T-helper 2 cell treated with Interferon-gamma antibody and Interleukin-4, amounts not matched to agents 100 ng/mL and 5 ng/mL, for 36 hours (primary cell): ENCODE measurements at regions not wholly inside any gene's neighbourhood (a gene's known extent, or its start where the extent isn't known, plus 50 kb on each side); places are given as distances from the start of the nearest gene placed in this dataset.

Experiments used
- intact Hi-C: fragments of 100-400 bp; cut with micrococcal nuclease; formaldehyde crosslinking; loops from one replicate; pipeline ENCODE4 v1.15.1; 2023

- intact Hi-C loops = no loop called here
Observed at GRCh38 chr10:30736685-30737232, 107.2 kb upstream of the LYZL2 start.

GRCh38 chr10:30734901-30735300, 105.3 kb upstream of the LYZL2 start:
- intact Hi-C loops = no loop called here

GRCh38 chr10:30732671-30733070, 103.1 kb upstream of the LYZL2 start:
- intact Hi-C loops = no loop called here

- intact Hi-C loops = no loop called here
Observed at GRCh38 chr10:30731963-30732362, 102.4 kb upstream of the LYZL2 start.

- intact Hi-C loops = no loop called here
Observed at GRCh38 chr10:30730306-30730705, 100.8 kb upstream of the LYZL2 start.

GRCh38 chr10:30728766-30729165, 99.2 kb upstream of the LYZL2 start:
- intact Hi-C loops = no loop called here

GRCh38 chr10:30728127-30728526, 98.6 kb upstream of the LYZL2 start:
- intact Hi-C loops = no loop called here

GRCh38 chr10:30727524-30727923, 98.0 kb upstream of the LYZL2 start:
- intact Hi-C loops = loop anchor here (1.0 to 2.0 kb wide), 2 partner anchors 57 to 1081 kb away; no protein-coding TSS in a partner anchor

- intact Hi-C loops = loop anchor here (1.0 to 2.0 kb wide), 2 partner anchors 58 to 1081 kb away; no protein-coding TSS in a partner anchor
Observed at GRCh38 chr10:30726783-30727414, 97.3 kb upstream of the LYZL2 start.

GRCh38 chr10:30725661-30726060, 96.1 kb upstream of the LYZL2 start:
- intact Hi-C loops = loop anchor here (2.0 kb wide), 1 partner anchor 59 kb away; no protein-coding TSS in a partner anchor

- intact Hi-C loops = no loop called here
Observed at GRCh38 chr10:30724296-30724695, 94.7 kb upstream of the LYZL2 start.

GRCh38 chr10:30722956-30723620, 93.5 kb upstream of the LYZL2 start:
- intact Hi-C loops = no loop called here

GRCh38 chr10:30719832-30720231, 90.3 kb upstream of the LYZL2 start:
- intact Hi-C loops = loop anchor here (5.0 kb wide), 1 partner anchor 48 kb away; no protein-coding TSS in a partner anchor

- intact Hi-C loops = loop anchor here (10.0 kb wide), 4 partner anchors 275 to 1635 kb away; partner anchors contain the start of genes ARHGAP12, EPC1 and MAP3K8
Observed at GRCh38 chr10:30709700-30710358, 80.3 kb upstream of the LYZL2 start.

GRCh38 chr10:30709229-30709628, 79.7 kb upstream of the LYZL2 start:
- intact Hi-C loops = loop anchor here (10.0 kb wide), 4 partner anchors 274 to 1636 kb away; partner anchors contain the start of genes ARHGAP12, EPC1 and MAP3K8

GRCh38 chr10:30708234-30708633, 78.7 kb upstream of the LYZL2 start:
- intact Hi-C loops = loop anchor here (10.0 kb wide), 4 partner anchors 273 to 1637 kb away; partner anchors contain the start of genes ARHGAP12, EPC1 and MAP3K8

GRCh38 chr10:30706189-30706588, 76.6 kb upstream of the LYZL2 start:
- intact Hi-C loops = loop anchor here (10.0 kb wide), 4 partner anchors 271 to 1639 kb away; partner anchors contain the start of genes ARHGAP12, EPC1 and MAP3K8

- intact Hi-C loops = loop anchor here (1.0 to 10.0 kb wide), 7 partner anchors 9 to 1639 kb away; partner anchors contain the start of genes ARHGAP12, EPC1 and MAP3K8
Observed at GRCh38 chr10:30705625-30706149, 76.1 kb upstream of the LYZL2 start.

GRCh38 chr10:30705101-30705624, 75.6 kb upstream of the LYZL2 start:
- intact Hi-C loops = loop anchor here (1.0 to 10.0 kb wide), 7 partner anchors 9 to 1640 kb away; partner anchors contain the start of genes ARHGAP12, EPC1 and MAP3K8

- intact Hi-C loops = loop anchor here (1.0 to 10.0 kb wide), 8 partner anchors 8 to 1640 kb away; partner anchors contain the start of genes ARHGAP12, EPC1 and MAP3K8
Observed at GRCh38 chr10:30704601-30705100, 75.1 kb upstream of the LYZL2 start.
